ENCODE measurements at regions not wholly inside any gene's neighbourhood (a gene's known extent, or its start where the extent isn't known, plus 50 kb on each side); places are given as distances from the start of the nearest gene placed in this dataset.

GRCh38 chr15:47244361-47244760 is 472.9 kb upstream of the SEMA6D start:
- DNase-seq (ENCODE audit: low read depth) = no peak

GRCh38 chr15:47246317-47246716 is 471.0 kb upstream of the SEMA6D start:
- no peak for DNase-seq (ENCODE audit: low read depth)

DNA sequence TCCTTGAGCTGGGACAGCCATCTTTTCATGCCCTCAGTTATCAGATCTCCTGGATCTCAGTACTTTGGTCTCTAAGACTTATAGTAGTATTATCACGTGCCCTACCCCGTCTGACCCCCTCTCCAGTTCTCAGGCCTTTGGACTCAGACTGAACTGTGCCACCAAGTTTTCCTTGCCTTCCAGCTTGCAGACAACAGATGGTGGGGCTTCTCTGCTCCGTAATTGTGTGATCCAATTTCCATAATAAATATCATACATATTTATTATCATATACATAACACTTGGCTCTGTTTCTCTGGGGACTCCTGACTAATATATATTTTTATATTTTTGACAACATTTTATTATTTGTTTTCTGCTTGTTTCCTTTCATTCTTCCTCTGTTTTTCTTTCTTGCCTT is 458.8 kb upstream of the SEMA6D start:
- DNase-seq (ENCODE audit: low read depth) = no peak

- no peak for DNase-seq (ENCODE audit: low read depth)
These were observed 451.6 kb upstream of the SEMA6D start for GRCh38 chr15:47265686-47266085.

- DNase-seq (ENCODE audit: low read depth) = no peak
These were observed 450.7 kb upstream of the SEMA6D start for GRCh38 chr15:47266566-47266965.

DNA sequence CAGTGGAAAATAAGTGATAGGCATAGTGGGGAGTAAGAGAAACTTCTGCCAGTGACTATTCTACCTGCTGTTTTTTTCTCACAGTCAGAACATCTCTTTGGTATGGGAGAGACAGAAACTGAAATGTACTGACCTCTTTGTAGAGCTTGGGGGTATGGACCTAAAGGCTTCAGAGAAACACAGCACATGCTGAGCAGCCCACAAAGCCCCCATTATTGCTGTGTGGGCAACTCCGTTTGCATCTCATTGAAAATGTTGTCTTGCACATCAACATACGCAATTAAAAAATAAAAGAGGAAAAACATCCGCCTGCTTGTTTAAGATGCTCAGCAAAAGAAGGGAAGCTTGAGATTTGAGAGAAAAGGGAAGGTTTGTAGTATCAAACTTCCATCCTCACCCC is 443.4 kb upstream of the SEMA6D start:
- DNase-seq (ENCODE audit: low read depth) = no peak

DNA sequence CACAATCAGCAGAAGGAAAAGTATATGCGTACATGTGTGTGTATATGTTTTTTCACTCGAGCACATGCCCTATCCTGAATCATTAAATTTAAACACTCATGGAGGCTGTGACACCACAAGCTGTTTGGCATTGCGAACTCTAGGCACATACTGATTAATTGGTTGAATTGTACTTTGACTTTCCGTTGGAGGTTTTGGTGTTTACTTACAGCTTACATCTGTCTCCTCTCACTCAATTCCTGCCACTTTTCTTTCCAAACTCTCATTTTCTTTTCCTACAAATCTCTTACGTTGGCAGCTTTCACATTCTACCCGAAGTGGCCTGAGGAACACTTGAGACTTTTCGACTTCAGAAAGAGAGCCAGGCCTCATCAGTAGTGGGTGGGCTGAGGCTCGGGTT is 434.1 kb upstream of the SEMA6D start:
- no peak for DNase-seq (ENCODE audit: low read depth)

GRCh38 chr15:47288794-47289193 is 428.5 kb upstream of the SEMA6D start:
- DNase-seq (ENCODE audit: low read depth) = no peak

- no peak for DNase-seq (ENCODE audit: low read depth)
These were observed 427.6 kb upstream of the SEMA6D start for GRCh38 chr15:47289656-47290055.

- no peak for DNase-seq (ENCODE audit: low read depth)
These were observed 425.5 kb upstream of the SEMA6D start for GRCh38 chr15:47291767-47292166.

DNA sequence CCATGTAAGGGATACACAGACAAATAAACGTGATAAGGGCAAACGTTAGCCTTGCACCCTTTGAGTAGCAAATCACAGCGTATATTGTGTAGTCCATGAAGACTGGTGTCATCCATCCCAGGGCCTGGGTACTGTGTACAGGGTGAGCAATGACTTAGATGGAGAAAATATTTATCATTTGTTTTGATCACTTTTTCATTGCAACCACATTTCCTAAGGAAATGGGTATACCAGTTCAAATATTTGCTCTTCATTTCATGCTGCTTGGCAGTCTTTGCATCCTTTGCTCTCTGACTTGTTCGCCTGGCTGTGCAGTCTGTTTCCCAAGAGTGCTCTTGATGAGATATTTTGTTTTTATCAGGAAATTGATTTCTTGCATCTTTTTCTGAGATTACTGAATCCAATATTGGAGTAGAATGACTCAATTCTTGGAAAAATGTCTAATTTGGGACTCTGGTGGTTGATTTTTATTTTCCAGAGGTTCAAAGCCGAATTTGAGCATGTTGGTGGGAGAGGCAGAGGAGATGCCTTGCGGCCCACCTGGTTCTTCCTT is 424.6 kb upstream of the SEMA6D start:
- DNase-seq (ENCODE audit: low read depth) = no peak

- DNase-seq (ENCODE audit: low read depth) = peak; percentile 52
These were observed 423.7 kb upstream of the SEMA6D start for GRCh38 chr15:47293466-47294162.

- no peak for DNase-seq (ENCODE audit: low read depth)
These were observed 422.5 kb upstream of the SEMA6D start for GRCh38 chr15:47294765-47295259.

DNA sequence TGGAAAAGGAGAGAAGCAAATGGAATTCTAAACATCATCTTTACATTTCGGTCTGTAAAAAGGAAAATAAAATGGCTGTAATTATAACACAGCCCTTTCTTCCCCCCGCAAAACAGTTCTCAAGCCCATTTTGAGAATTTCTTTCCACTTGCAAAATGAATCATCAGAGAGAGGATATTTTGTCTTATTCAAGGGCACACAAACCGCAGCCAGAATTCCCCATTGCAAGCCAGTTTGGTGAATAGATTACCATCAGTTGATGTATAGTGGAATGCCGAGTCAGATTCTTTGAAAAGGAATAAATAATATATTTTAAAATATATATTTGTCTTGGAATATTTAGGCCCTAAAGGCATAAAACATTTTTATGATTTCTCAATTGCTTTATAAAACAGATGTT is 420.4 kb upstream of the SEMA6D start:
- no peak for DNase-seq (ENCODE audit: low read depth)

GRCh38 chr15:47299846-47300434 is 417.4 kb upstream of the SEMA6D start:
- DNase-seq (ENCODE audit: low read depth) = no peak

DNA sequence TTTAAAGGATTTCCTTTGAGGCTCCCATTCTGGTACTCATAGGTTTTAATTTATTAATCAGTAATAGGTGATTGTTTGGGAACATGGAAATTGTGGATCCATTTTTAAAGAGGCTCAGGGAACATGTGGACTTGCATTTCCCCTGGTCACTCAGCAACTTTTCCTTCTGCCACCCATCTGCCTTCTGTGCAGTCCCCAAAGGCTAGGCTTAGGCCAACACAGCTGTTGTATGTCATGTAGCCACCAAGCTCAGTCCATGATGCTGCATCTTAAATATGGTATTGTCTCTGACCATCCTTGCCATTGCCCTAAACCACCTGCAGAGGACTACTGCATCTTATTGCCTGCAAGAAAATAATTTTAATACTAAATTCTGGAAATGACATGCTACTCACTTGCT is 416.7 kb upstream of the SEMA6D start:
- DNase-seq (ENCODE audit: low read depth) = no peak

DNA sequence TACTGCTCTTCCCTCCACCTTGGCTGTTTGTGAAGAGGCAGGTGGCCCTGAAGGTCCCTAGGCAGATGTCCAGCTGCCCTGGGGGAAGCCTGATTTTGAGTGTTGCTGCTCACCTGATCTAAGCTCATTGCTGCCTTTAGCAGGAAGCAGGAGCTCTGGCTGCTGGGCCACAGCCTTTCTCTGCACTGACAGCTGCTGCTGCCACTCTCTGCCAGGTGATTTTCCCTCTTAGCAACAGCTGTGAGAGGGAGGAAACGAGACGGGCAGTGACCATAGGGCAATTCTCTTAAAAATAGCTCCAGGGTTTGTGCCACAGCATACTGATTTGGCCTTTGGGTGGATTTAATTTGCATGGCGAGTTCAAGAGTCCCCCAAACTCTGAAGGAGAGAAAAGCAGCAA is 415.8 kb upstream of the SEMA6D start:
- no peak for DNase-seq (ENCODE audit: low read depth)

- DNase-seq (ENCODE audit: low read depth) = no peak
These were observed 412.6 kb upstream of the SEMA6D start for GRCh38 chr15:47304656-47305055.

DNA sequence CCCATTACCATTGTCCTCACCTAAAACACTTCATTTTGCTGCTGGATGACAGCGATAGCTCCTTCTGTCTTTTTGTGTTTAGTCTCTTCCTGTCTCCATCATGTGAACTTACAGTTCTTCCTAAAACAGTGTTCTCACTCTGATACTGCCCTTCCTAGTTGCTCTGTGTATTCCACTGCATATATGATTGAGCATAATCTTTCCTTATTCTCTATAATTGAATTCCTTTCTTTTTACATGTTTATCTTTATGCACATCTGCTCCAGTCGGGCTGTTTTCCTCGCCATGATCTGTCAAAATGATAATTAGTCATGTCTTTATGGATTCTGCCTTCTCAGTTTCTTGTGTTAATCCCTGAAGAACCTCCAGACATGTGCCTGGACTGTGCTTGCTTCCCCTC is 405.1 kb upstream of the SEMA6D start:
- DNase-seq (ENCODE audit: low read depth) = no peak

GRCh38 chr15:47326410-47327333 is 390.6 kb upstream of the SEMA6D start:
- no peak for DNase-seq (ENCODE audit: low read depth)

- no peak for DNase-seq (ENCODE audit: low read depth)
These were observed 385.4 kb upstream of the SEMA6D start for GRCh38 chr15:47331829-47332393.

DNA sequence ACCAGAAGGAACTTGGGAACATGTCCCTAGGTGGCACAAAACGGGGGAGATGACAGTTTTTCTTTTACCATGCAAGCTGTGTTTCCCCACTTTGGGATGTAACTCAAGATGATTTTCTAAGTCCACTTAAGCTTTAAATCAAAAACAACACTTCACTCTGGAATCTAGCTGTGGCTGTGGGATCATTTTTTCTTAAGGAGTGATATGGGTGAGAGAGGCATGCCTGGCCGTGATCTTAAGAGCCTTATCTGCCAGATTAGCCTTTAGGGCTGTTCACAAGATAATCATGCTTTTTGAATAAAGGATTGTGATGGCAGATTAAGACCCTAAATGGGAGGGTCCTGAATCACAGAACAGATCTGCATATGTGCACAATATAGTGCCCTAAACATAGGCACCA is 384.8 kb upstream of the SEMA6D start:
- no peak for DNase-seq (ENCODE audit: low read depth)
